ENCODE measurements at regions not wholly inside any gene's neighbourhood (a gene's known extent, or its start where the extent isn't known, plus 50 kb on each side); places are given as distances from the start of the nearest gene placed in this dataset.

- no peak for TF ChIP-seq CTCF (IDR thresholded peaks at IDR 0.05; ENCODE audit: insufficient read depth, low read depth, low read length)
- no peak for TF ChIP-seq EZH2 (IDR thresholded peaks at IDR 0.05; ENCODE audit: insufficient read depth, low read length)
Measured at GRCh38 chr6:128822271-128822670, 60.7 kb upstream of the LAMA2 start.
